Colon (tissue), 2 donors: ENCODE measurements at regions not wholly inside any gene's neighbourhood (a gene's known extent, or its start where the extent isn't known, plus 50 kb on each side); places are given as distances from the start of the nearest gene placed in this dataset.
"Not testable (repeated sequence)": the region's sequence is repeated elsewhere in the genome, so short reads cannot be mapped to it uniquely, and the experiment has no call there.

Experiments used
- FAIRE-seq: peaks from 2 replicates; lab custom pipeline; 2012; peaks lifted over from hg19 to GRCh38; lab: Jason Lieb, UNC
- donor health status: control.
- donor health status: control.

GRCh38 chr6:77324866-77325265 is 138.4 kb downstream of the HTR1B start:
- no peak for FAIRE-seq

GRCh38 chr6:77322604-77323003 is 140.7 kb downstream of the HTR1B start:
- no peak for FAIRE-seq

- no peak for FAIRE-seq
Measured at GRCh38 chr6:77318256-77318655, 145.0 kb downstream of the HTR1B start.

DNA sequence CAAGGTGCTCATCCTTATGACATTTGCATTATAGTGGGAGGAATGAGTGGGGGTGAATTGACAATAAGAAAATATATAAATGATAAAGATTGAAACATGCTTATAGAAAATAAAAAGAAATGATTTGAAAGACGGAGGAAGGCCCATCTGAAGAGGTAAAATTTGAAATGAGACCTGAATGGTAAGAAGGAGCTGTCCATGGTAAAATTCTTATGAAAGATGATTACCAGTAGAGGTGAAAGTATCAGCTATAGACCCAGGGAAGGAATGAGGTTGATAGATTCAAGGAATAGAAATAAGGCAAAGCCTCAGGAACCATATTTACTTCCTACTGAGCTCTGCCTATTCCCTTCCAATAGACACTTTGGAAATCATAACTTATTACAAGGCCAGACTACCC is 149.7 kb downstream of the HTR1B start:
- FAIRE-seq, result no peak

DNA sequence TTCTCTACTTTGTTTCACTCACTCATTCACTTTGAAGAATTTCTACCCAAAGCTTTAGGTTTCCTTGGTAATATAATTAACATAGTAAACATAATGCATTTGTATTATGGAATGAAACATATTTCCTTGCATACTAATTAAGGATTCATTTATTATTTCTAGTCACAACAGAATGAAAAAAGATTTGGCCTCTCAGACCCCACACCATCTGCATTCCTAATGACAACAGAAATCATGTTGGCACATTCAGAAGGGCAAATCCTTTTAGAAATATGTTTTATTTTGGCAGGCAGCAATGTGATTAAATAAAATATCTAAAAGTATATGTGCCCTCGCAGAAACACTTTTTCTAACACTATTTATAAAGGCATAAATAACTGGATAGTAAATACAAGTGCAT is 163.4 kb downstream of the HTR1B start:
- FAIRE-seq, result no peak

GRCh38 chr6:77298283-77298682 is 165.0 kb downstream of the HTR1B start:
- FAIRE-seq, result no peak

DNA sequence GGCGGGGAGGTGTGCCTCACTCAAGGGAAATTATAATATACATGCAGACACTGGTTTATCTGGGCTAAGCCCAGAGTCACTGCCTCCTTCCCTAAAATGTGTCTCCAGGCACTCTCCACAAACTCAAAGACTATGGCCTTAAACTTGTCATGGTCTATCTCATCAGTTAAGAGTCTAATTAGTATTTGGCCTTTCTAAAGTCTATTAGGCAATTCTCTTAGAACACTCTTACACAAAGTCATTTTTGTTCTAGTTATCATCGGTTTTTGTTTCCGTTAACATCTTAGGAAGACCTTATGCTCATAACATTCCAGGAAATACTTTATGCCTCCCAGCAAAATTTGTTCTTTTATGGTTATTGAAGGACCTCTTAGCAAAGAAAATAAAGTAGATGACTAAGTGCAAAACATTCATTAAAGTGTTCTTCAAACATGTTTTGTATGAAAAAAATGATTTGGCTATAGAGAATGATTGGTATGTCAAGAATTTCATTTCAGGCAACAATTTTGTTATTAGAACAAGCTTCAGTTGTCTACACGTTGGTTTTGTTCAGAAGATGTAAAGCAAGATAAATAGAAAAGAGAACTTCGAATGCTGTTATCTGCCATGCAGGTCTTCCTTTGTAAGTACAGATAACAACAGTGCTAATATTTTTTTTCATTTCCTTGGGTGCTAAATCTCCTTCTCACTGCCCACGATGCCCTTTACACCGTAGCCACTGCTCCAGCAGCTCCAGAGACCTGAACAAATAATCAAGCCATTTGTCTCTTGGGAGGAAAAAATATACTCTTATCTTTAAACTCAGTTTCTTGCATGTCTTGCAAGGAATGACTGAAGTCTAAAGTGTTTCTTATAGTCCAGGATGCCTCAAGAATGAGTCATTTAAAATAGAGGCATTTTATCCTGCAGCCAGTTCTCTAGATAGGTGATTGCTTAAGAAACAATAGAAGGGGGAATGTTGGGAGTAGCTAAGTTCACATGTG is 170.4 kb downstream of the HTR1B start:
- FAIRE-seq, result no peak

DNA sequence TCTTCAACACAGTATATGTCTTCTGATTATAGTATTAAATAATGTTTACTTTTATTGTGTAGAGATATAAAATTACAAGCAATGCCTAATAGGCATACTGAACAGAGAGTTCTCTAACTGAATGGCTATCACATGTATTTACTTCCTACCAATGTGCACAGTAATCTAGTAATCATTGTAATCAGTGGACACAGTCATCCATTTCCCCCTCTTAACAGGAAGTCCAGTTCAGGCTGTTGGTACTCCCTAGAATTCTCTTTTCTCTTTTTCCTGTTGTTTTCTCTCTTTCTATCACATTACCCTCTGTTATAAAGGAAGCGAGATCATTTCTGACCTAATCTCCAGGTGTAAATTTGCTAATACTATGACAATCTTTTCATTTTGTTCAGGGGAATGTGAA is 172.5 kb downstream of the HTR1B start:
- no peak for FAIRE-seq

GRCh38 chr6:77286541-77286940 is 176.8 kb downstream of the HTR1B start:
- no peak for FAIRE-seq

DNA sequence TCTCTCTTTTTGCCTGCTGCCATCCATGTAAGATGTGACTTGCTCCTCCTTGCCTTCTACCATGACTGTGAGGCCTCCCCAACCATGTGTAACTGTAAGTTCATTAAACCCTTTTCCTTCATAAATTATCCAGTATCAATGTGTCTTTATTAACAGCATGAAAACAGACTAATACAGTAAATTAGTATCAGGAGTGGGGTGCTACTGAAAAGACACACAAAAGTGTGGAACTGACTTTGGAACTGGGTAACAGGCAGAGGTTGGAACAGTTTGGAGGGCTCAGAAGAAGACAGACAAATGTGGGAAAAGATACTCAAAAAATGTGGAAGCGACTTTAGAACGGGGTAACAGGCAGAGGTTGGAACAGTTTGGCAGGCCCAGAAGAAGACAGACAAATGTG is 189.4 kb downstream of the HTR1B start:
- FAIRE-seq, result no peak

DNA sequence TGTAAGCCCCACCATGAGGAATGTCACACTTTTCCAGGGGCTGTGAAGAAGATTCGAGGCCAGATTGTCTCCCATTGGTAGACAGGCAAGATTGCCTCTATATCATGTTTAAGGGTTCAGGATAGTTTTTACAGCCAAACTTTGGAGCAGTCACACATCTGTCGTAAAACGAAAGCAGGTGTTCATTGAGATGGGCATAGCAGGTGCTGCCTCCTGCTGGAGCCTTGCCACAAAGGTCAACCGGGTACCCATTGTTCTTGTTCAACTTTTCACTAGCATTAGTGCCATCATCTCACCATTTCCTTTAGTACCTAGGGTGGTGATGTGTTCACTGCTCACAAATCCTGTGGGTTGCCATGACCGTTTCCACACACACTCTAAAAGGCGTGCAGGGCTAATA is 198.3 kb downstream of the HTR1B start:
- no peak for FAIRE-seq

- no peak for FAIRE-seq
Measured at GRCh38 chr6:77263003-77263402, 200.3 kb downstream of the HTR1B start.

DNA sequence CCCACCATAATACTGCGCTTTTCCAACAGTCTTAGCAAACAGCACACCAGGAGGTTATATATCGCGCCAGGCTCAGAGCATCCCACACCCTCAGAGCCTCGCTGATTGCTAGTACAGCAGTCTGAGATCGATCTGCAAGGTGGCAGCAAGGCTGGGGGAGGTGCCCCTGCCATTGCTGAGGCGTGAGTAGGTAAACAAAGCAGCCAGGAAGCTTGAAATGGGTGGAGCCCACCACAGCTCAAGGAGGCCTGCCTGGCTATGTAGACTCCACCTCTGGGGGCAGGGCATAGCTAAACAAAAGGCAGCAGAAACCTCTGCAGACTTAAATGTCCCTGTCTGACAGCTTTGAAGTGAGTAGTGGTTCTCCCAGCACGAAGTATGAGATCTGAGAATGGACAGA is 211.5 kb downstream of the HTR1B start:
- FAIRE-seq, result not testable (repeated sequence)

GRCh38 chr6:77249560-77249959 is 213.7 kb downstream of the HTR1B start:
- FAIRE-seq, result no peak

DNA sequence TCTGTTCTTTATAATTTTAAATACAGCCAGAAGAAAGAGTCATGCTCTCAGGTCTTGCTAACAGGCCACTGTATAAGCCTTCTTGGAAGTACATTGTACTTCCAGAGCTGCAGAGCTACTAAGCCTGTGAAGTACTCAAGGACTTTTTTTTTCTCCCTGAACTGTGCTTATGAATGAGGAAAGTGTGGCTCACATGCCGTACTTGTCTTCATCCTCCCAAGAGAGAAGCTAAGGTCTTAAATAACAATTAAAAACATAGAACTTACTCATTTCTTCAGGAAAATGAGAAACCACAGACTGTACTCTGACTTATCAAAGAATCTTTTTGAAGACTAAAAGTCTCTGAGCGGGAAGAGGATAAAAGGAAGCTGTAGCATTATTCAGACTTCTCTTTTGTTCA is 218.3 kb downstream of the HTR1B start:
- no peak for FAIRE-seq

DNA sequence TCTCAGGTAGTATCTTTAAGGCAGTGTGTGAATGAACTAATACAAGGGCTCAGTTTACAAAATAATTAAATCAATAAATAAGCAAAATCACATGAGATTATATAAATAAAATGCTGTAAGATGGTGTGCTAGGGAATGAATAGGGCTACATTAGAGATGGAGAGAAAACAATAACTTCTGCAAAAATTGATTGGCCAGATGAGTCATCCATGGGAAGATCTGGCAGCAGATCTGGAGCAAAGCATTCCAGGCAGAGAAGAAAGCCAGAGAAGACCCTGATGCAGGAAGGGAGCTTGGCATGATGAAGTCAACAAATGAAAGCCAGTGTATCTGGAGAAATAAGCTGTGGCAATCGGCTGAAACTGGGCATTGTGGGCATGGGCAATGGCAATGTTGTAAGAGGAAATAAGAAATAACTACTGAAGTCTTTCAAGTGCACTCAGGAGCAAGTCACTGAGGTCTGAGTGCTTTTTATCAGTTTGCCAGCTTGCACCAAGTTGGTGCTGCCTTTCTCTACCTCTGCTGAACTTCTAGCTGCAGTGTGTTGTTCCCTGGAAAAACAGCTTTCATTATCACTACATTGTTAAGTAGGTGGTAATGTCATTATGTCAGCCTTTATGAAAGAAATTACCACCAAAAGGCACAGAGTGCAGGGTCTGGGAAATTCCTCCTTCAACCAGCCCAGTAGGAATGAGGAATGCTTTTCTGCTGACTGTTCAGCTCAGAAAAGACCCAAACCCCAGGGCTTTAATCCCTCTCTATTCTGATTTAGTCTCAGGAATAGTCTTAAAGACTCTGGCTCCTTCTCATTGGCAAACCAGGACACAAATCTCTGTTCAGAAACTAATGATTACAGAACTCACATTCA is 231.6 kb downstream of the HTR1B start:
- FAIRE-seq, result no peak

DNA sequence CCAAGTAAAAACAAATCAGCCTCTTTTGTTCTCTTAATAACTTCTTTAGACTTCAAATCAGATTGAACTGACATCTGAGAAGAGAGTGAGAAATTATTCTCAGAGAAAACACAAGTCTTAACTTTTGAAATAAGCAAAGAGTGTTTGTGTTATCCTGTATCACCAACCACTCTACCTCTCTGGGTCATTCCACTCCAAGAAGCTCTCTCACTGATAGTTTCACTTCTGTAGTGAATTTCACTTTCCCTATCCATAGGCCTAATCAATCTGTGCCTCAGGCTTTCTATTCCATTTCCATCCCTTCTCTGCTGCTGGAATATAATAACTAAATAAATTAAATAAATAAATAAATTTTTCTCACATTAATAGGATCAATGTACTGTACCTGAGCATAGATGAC is 235.0 kb downstream of the HTR1B start:
- FAIRE-seq, result no peak

DNA sequence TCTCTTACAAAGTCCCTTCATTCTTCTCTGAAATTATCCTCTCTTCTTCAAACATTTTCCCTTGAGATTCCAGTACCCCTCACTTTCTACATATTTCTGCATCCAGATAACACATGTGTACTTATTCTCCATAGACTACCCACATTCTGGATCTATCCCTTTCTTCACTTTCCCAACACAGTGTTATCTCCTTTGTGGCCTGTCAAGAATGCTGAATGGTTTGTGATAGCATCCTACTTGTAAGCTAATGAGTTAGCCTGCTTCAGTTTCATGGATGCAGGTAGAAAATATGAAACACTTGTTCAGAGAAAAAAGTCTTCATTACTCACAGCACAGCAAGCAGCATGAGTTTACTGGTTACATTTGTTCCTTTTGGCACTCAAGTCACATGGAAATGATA is 245.4 kb downstream of the HTR1B start:
- no peak for FAIRE-seq

DNA sequence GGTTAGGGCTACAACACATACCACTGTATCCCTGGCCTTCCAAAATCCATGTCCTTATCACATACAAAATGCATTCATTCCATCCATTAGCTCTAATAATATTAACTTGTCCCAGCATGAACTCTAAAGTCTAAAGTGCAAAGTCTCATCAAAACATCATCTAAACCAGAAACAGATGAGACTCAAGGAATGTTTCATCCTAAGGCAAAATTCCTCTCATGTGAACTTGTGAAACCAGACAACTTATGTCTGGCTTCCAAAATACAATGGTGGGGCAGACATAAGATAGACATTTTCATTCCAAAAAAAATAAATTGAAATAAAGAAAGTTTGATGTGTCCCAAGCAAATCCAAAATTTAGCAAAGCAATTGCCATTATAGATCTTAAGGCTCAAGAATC is 257.4 kb downstream of the HTR1B start:
- FAIRE-seq, result no peak

DNA sequence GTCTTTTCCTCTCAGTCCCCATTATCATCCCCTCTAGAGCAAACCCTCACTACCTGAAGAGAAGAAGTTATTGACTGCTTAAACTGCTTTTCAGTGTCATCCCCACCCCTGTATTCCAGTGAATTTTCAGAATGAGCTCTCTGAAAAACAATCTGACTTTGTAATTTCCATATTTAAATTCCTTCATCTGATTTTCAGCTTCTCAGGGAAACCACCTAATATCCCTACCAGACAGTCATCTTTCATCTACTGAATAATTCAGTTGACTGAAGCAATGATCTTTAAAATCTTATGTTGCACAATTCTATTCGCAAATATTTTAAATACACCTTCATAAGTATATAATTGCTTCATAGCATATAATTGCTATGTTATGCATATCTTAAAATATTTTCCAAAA is 258.7 kb downstream of the HTR1B start:
- no peak for FAIRE-seq

DNA sequence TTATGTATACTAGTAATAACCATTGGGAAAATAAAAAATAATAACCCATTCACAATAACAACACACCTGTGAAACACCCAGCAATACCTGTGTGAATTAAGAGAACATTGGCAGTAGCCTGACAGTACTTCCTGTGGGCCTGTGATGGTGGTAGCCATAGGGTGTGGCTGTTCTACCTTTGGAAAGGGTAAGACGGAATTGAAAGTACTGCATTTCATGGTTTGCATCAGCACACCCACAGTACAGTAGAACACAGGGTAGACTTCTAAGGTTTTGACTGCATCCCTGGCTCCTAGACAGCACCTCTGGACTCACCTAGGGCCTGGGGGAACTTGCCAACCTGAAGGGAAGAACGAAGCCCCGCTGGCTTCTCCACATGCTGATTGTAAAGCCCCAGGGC is 279.8 kb downstream of the HTR1B start:
- no peak for FAIRE-seq

DNA sequence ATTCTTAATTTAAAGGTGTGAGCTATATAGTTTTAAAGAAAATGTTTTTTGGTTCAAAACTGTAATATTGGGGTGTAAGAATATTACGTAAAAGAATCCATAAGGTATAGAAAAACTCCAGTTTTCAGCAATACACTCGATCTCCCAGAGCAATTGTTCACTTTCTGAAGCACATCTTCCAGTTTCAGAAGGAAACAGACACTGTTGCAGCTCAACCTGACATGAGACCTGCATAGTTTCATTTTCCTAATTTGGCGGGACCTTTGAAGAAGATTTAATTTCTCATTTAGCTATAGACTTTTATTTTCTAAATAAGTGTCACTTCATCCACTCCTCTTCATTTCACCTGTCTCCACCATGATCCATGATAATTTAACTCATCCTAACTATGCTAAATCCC is 281.5 kb downstream of the HTR1B start:
- no peak for FAIRE-seq

DNA sequence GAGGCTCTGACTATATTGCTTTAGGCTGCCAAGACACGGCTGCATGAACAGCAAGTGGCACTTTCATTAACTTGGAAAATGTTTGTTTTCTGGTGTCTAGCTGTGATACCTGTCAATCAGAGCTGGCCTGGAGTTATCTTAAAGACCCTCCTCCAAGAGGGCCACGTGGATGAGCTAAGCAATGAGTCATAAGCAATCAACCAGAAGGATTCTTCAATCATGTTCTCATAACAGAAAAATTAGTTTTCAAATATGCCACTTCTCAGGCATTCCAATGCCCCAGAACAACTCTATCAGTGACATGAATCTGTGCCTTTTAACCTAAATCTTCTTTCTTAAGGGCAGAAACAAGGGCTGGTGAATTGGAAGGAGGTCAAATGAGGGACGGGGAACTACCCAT is 283.0 kb downstream of the HTR1B start:
- no peak for FAIRE-seq
